Ovary (tissue), 7 donors: ENCODE measurements at regions not wholly inside any gene's neighbourhood (a gene's known extent, or its start where the extent isn't known, plus 50 kb on each side); places are given as distances from the start of the nearest gene placed in this dataset.

Source experiments
- DNase-seq, 5 donors: peaks; one replicate each; pipeline ENCODE4 v3.0.0-alpha.2; 2019 to 2020
- H3K27ac ChIP-seq, 2 donors: fragments of 200-600 bp; one replicate each; pipeline versions ENCODE4 v1.5.1 to v1.8.0; 2019 to 2022
- H3K27me3 ChIP-seq: fragments of 200-600 bp; one replicate; pipeline ENCODE4 v1.8.0; 2022
- H3K36me3 ChIP-seq: fragments of 200-600 bp; sonication (generic); one replicate; pipeline ENCODE4 v1.5.1; 2019
- H3K4me1 ChIP-seq: one replicate; pipeline ENCODE4 v1.8.1; 2013; ENCODE audit warnings: mild to moderate bottlenecking, moderate library complexity; ENCODE audit not compliant: insufficient read depth
- H3K4me3 ChIP-seq: fragments of 200-600 bp; sonication (generic); one replicate; pipeline ENCODE4 v1.5.1; 2017
- H3K9me3 ChIP-seq, 2 donors: fragments of 200-600 bp in 1 of 2; sonication (generic) in 1 of 2; one replicate each; pipeline versions ENCODE4 v1.5.1 to v1.8.1; 2013 to 2019; ENCODE audit warnings: mild to moderate bottlenecking in 1 of 2, moderate library complexity in 1 of 2
- EP300 ChIP-seq: sonication (generic); formaldehyde crosslinking; IDR thresholded peaks from one replicate; pipeline ENCODE4 v1.6.1; 2017; ENCODE audit warnings: antibody characterized with exemption
- POLR2A ChIP-seq: fragments of 450-650 bp; IDR thresholded peaks from one replicate; pipeline ENCODE4 v1.6.1; 2017; ENCODE audit warnings: antibody characterized with exemption, mild to moderate bottlenecking, moderate library complexity
- WGBS, 3 donors: extraction: QIAGEN DNeasy Blood & Tissue Kit in 1 of 3; methylation state at CpG; one replicate each; pipeline versions ENCODE4 v1.1.5 to v1.1.7; 2013 to 2017; 5-methylcytosine and 5-hydroxymethylcytosine counted together
- intact Hi-C, 4 donors: fragments of 100-400 bp; cut with DNase I; formaldehyde crosslinking; loops; one replicate each; pipeline versions ENCODE4 v1.11.0 to v1.15.1; 2022 to 2023
- TF ChIP-seq, protein P1 (sequence below), 3 donors: fragments of 450-650 bp in 2 of 3; fragments of 200-600 bp in 1 of 3; IDR thresholded peaks; one replicate each; pipeline versions ENCODE4 v1.5.1 to v1.8.0; 2016 to 2022; ENCODE audit warnings: antibody characterized with exemption in 3 of 3, mild to moderate bottlenecking in 1 of 3
- donor health status: DM: no; HTN: no; CAD: no; lungs with moderate emphysema.
- donor health status: DM: no; HTN: no; CAD: no.
- donor health status: Bipolar disorder and iron deficiency.
- donor health status: DM: no; HTN: no; CAD: no.
- donor health status: DM: yes; HTN: yes; CAD: no.

DNA sequence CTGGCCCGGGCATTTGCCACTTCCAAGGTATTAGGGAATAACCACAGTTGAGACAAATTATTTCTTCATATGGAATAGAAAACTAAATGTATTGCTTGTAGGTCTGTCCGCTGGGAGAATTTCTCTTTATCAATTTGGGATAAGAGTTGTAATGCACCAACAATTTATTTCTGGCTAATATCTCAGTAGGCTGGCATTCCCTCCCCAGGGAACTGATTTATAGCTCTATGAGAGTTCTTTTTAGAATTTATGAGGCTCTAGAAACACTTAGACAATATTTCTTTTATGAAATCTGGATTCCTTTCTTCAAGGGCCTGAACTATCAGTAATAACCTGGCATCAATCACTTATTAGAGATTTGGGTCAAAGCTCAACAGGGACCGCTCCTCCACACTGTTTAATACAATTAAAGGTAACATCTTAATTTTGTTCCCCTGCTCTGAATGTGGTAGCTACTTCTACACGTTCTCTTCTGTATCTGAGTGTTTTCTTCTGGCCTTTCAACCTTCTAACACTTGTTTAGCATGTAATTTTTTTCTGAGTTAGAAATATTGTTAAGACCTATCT is 857.4 kb upstream of the PRR20A start:
- DNase-seq = no peak
- no peak overlapping the region for H3K27ac ChIP-seq
- 11 to 30% (median 12%) methylated on average over 4 of the region's 4 CpGs for WGBS, 3 donors
- no peaks in the 10 kb centered on the region for H3K9me3 ChIP-seq
- intact Hi-C loops = no loop called here
- H3K27me3 ChIP-seq = no peaks in the 10 kb centered on the region
- no peaks in the 10 kb centered on the region for H3K4me1 ChIP-seq
- no peak overlapping the region for H3K4me3 ChIP-seq
- TF ChIP-seq POLR2A (no peak), EP300 (no peak)
- TF ChIP-seq, protein P1, sequence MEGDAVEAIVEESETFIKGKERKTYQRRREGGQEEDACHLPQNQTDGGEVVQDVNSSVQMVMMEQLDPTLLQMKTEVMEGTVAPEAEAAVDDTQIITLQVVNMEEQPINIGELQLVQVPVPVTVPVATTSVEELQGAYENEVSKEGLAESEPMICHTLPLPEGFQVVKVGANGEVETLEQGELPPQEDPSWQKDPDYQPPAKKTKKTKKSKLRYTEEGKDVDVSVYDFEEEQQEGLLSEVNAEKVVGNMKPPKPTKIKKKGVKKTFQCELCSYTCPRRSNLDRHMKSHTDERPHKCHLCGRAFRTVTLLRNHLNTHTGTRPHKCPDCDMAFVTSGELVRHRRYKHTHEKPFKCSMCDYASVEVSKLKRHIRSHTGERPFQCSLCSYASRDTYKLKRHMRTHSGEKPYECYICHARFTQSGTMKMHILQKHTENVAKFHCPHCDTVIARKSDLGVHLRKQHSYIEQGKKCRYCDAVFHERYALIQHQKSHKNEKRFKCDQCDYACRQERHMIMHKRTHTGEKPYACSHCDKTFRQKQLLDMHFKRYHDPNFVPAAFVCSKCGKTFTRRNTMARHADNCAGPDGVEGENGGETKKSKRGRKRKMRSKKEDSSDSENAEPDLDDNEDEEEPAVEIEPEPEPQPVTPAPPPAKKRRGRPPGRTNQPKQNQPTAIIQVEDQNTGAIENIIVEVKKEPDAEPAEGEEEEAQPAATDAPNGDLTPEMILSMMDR (IDR thresholded peaks at IDR 0.05) = no peak
- H3K36me3 ChIP-seq = no peaks in the 10 kb centered on the region

DNA sequence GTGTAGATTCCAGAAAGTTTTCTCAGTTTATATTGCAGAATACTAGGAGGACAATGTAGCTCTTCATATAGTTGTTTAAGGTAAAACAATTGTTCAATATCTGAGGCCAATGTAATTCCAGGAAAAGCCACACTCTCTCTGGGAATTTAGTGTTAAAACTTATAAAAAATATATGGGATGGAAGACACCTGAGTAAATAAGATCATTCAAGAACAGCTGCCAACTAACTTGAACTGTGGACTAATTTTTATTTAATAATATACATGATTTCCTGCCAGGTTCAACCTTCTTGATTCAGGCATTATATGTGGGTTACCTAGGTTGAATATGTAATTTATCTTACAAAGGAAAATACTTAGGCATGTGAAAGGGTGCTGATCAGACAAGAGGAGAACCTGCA is 841.1 kb upstream of the PRR20A start:
- Histone ChIP-seq H3K36me3 (no peaks in the 10 kb centered on the region), H3K27ac (no peak overlapping the region), H3K27me3 (no peaks in the 10 kb centered on the region), H3K9me3 (no peaks in the 10 kb centered on the region), H3K4me1 (no peaks in the 10 kb centered on the region), H3K4me3 (no peak overlapping the region)
- no peak for TF ChIP-seq EP300
- TF ChIP-seq, protein P1 (IDR thresholded peaks at IDR 0.05) = no peak
- no peak for TF ChIP-seq POLR2A
- intact Hi-C loops = no loop called here
- no peak for DNase-seq

DNA sequence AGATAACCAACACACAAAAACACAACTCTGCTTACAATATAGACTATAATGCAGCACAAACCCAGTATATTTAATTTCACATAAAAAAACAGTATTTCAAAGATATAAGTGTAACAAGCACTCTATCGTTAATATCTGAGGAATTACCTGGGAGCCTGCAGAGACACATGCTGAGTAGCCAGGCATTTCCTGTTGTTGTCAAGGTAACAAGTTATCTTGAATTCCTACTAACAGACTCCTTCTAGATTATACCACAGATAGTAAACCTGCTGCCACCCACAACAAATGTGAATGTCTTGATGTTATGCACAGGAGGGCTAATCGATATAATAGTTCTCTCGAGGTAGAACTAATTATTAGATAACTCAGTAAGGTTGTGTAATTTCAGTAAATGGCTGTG is 826.0 kb upstream of the PRR20A start:
- intact Hi-C loops = no loop called here
- 53 to 69% (median 61%) methylated on average over 3 of the region's 3 CpGs for WGBS, 3 donors
- Histone ChIP-seq H3K27ac (no peak overlapping the region), H3K4me1 (no peaks in the 10 kb centered on the region), H3K9me3 (no peaks in the 10 kb centered on the region), H3K27me3 (no peaks in the 10 kb centered on the region), H3K4me3 (no peak overlapping the region), H3K36me3 (no peaks in the 10 kb centered on the region)
- TF ChIP-seq EP300 (no peak), POLR2A (no peak)
- TF ChIP-seq, protein P1 (IDR thresholded peaks at IDR 0.05) = no peak
- DNase-seq = no peak

DNA sequence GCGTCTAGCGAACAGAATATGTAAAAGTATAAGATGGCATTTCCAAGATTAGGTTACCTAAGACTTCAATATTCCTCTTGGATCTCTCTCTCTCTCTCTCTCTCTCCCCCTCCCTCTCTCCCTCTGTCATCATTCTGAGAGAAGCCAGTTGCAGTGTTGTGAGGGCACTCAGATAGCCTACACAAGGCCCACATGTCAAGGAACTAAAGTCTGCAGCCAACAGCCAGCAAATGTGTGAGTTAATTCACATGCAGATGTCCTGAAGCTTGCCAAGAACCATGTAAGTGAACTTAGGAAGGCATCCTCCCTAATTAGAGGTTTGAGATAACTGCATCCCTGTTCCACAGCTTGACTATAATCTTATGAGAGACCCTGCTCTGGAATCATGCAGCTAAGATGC is 822.9 kb upstream of the PRR20A start:
- Histone ChIP-seq H3K4me1 (no peaks in the 10 kb centered on the region), H3K4me3 (no peak overlapping the region), H3K36me3 (no peaks in the 10 kb centered on the region), H3K27ac (no peak overlapping the region), H3K27me3 (no peaks in the 10 kb centered on the region), H3K9me3 (no peaks in the 10 kb centered on the region)
- intact Hi-C loops = no loop called here
- TF ChIP-seq, protein P1 (IDR thresholded peaks at IDR 0.05) = no peak
- TF ChIP-seq POLR2A (no peak), EP300 (no peak)
- no peak for DNase-seq
- WGBS, 3 donors = 72 to 77% (median 73%) methylated on average over 2 of the region's 2 CpGs

DNA sequence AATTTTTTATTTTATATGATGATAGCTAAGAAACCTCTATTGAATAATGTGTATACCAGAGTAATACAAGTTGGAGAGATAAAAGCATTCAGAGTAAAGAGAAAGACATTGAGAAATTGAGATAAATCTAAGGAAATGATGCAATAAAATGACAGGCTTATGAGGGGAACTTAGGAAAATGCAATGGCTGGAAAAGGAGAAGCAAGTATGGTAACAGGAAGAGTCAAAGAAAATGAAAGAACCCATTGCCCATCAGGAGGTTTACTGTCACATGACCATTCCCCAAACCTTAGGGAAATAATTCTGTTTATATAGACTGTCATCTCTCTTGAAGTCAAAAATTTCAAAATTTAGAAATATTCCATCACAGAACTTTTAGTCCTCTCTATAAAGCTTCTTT is 808.0 kb upstream of the PRR20A start:
- H3K4me1 ChIP-seq = no peaks in the 10 kb centered on the region
- no peaks in the 10 kb centered on the region for H3K27me3 ChIP-seq
- no peak for DNase-seq
- no peak overlapping the region for H3K4me3 ChIP-seq
- no peaks in the 10 kb centered on the region for H3K9me3 ChIP-seq
- H3K36me3 ChIP-seq = no peaks in the 10 kb centered on the region
- intact Hi-C loops = no loop called here
- TF ChIP-seq EP300 (no peak), POLR2A (no peak)
- TF ChIP-seq, protein P1 (IDR thresholded peaks at IDR 0.05) = no peak
- no peak overlapping the region for H3K27ac ChIP-seq
